H1 (cell line): ENCODE measurements at regions not wholly inside any gene's neighbourhood (a gene's known extent, or its start where the extent isn't known, plus 50 kb on each side); places are given as distances from the start of the nearest gene placed in this dataset.

ENCODE experiments used
- CTCF ChIA-PET: fragments of 300-600 bp; sonication (Branson Sonifier 250); formaldehyde crosslinking; loops from one replicate; lab custom pipeline; 2021; ENCODE audit not compliant: partially characterized antibody; lab: Charles Lee
- POLR2A ChIA-PET: fragments of 300-600 bp; sonication (Branson Sonifier 250); formaldehyde crosslinking; loops from one replicate; lab custom pipeline; 2021; ENCODE audit warnings: inconsistent platforms; ENCODE audit not compliant: partially characterized antibody; lab: Charles Lee
- DNase-seq, 2 experiments: peaks; one replicate each; pipeline versions ENCODE4 v3.0.0 to v3.0.0-alpha.2; 2010 to 2022; ENCODE audit warnings: low spot score in 2 of 2, low read depth in 1 of 2, mixed read lengths in 1 of 2
- FAIRE-seq: peaks from 2 replicates; lab custom pipeline; 2011; peaks lifted over from hg19 to GRCh38; lab: Jason Lieb, UNC
- H2AFZ ChIP-seq: 2 replicates; pipeline ENCODE4 v1.8.1; 2012; ENCODE audit warnings: low read length, inconsistent platforms
- H2AK5ac ChIP-seq: 2 replicates; pipeline ENCODE4 v1.6.1; 2013; ENCODE audit warnings: low read depth, low read length
- H2BK120ac ChIP-seq: replicated peaks from 2 replicates; pipeline ENCODE3; 2013; ENCODE audit warnings: low read depth, low read length, inconsistent platforms
- H2BK12ac ChIP-seq: 2 replicates; pipeline ENCODE4 v1.6.1; 2013; ENCODE audit warnings: low read depth, low read length
- H2BK15ac ChIP-seq: 2 replicates; pipeline ENCODE4 v1.6.1; 2013; ENCODE audit warnings: low read length
- H2BK20ac ChIP-seq: 2 replicates; pipeline ENCODE4 v1.6.1; 2013; ENCODE audit warnings: low read length
- H2BK5ac ChIP-seq: 2 replicates; pipeline ENCODE4 v1.6.1; 2013; ENCODE audit warnings: low read depth, low read length
- H3K14ac ChIP-seq: 2 replicates; pipeline ENCODE4 v1.6.1; 2013; ENCODE audit warnings: inconsistent platforms; ENCODE audit not compliant: insufficient read length
- H3K18ac ChIP-seq: 2 replicates; pipeline ENCODE4 v1.6.1; 2013; ENCODE audit warnings: low read length; ENCODE audit errors: extremely low read depth
- H3K23ac ChIP-seq: 2 replicates; pipeline ENCODE4 v1.6.1; 2013; ENCODE audit warnings: inconsistent platforms; ENCODE audit not compliant: insufficient read length
- H3K23me2 ChIP-seq: 2 replicates; pipeline ENCODE4 v1.6.1; 2013; ENCODE audit warnings: low read depth, low read length
- H3K27ac ChIP-seq: 2 replicates; pipeline ENCODE4 v1.6.1; 2011; ENCODE audit warnings: low read depth, low read length, inconsistent platforms
- H3K27me3 ChIP-seq, 4 experiments: replicated peaks in 1 of 4; 1 replicate in 1 of 4; 2 replicates in 3 of 4; pipeline versions ENCODE4 v1.6.1 to v1.8.1; 2011 to 2013; ENCODE audit warnings: low read length in 3 of 4, mild to moderate bottlenecking in 3 of 4, inconsistent platforms in 2 of 4, mixed read lengths in 2 of 4, moderate library complexity in 1 of 4; ENCODE audit not compliant: control insufficient read depth in 3 of 4, insufficient read depth in 3 of 4; ENCODE audit errors: extremely low read depth in 1 of 4
- H3K36me3 ChIP-seq, 4 experiments: 2 replicates each; pipeline versions ENCODE4 v1.6.1 to v1.8.1; 2011 to 2013; ENCODE audit warnings: mild to moderate bottlenecking in 4 of 4, low read length in 3 of 4, moderate library complexity in 2 of 4, control low read depth in 1 of 4, inconsistent platforms in 1 of 4; ENCODE audit not compliant: insufficient read depth in 4 of 4, control insufficient read depth in 2 of 4
- H3K4ac ChIP-seq: replicated peaks from 2 replicates; pipeline ENCODE3; 2013; ENCODE audit warnings: low read length, low read depth, mixed read lengths, inconsistent platforms; ENCODE audit not compliant: insufficient read length
- H3K4me1 ChIP-seq, 4 experiments: replicated peaks in 1 of 4; 1 replicate in 1 of 4; 2 replicates in 3 of 4; pipeline versions ENCODE4 v1.6.1 to v1.8.1; 2011 to 2013; ENCODE audit warnings: low read length in 3 of 4, inconsistent platforms in 2 of 4, mixed read lengths in 1 of 4; ENCODE audit not compliant: insufficient read depth in 4 of 4, control insufficient read depth in 3 of 4
- H3K4me2 ChIP-seq, 2 experiments: 2 replicates each; pipeline versions ENCODE4 v1.6.1 to v1.8.1; 2011 to 2013; ENCODE audit warnings: low read depth in 2 of 2, low read length in 2 of 2, control low read depth in 1 of 2, inconsistent platforms in 1 of 2, mild to moderate bottlenecking in 1 of 2; ENCODE audit not compliant: insufficient read depth in 1 of 2
- H3K4me3 ChIP-seq, 4 experiments: fragments of 200-600, 300-600 bp in 1 of 4; sonication (generic), shearing (Covaris generic), sonication (Bioruptor Twin) in 1 of 4; 2 replicates each; pipeline versions ENCODE4 v1.5.1 to v1.8.1; 2011 to 2016; ENCODE audit warnings: low read length in 4 of 4, low read depth in 3 of 4, control low read depth in 2 of 4, inconsistent platforms in 2 of 4, mild to moderate bottlenecking in 2 of 4, mixed read lengths in 1 of 4, moderate library complexity in 1 of 4; ENCODE audit not compliant: insufficient read depth in 2 of 4; ENCODE audit errors: extremely low read depth in 1 of 4
- H3K56ac ChIP-seq: replicated peaks from 2 replicates; pipeline ENCODE3; 2013; ENCODE audit warnings: low read depth, mild to moderate bottlenecking, mixed read lengths, low read length, inconsistent platforms; ENCODE audit not compliant: insufficient read length
- H3K79me1 ChIP-seq: 2 replicates; pipeline ENCODE4 v1.6.1; 2013; ENCODE audit warnings: low read depth, low read length, control low read depth
- H3K79me2 ChIP-seq, 2 experiments: 2 replicates each; pipeline versions ENCODE4 v1.6.1 to v1.8.1; 2012 to 2013; ENCODE audit warnings: low read length in 2 of 2, mild to moderate bottlenecking in 2 of 2, inconsistent platforms in 1 of 2; ENCODE audit not compliant: insufficient read depth in 2 of 2, control insufficient read depth in 1 of 2
- H3K9ac ChIP-seq, 4 experiments: replicated peaks in 1 of 4; 1 replicate in 1 of 4; 2 replicates in 3 of 4; pipeline versions ENCODE4 v1.6.1 to v1.8.1; 2011 to 2013; ENCODE audit warnings: low read depth in 3 of 4, low read length in 3 of 4, control low read depth in 2 of 4, mild to moderate bottlenecking in 2 of 4, moderate library complexity in 2 of 4, inconsistent platforms in 1 of 4; ENCODE audit errors: extremely low read depth in 1 of 4
- H3K9me3 ChIP-seq, 2 experiments: 2 replicates each; pipeline versions ENCODE4 v1.6.1 to v1.8.1; 2012 to 2013; ENCODE audit warnings: mild to moderate bottlenecking in 2 of 2, moderate library complexity in 2 of 2, control low read depth in 1 of 2, inconsistent platforms in 1 of 2, low read depth in 1 of 2, low read length in 1 of 2, mixed read lengths in 1 of 2; ENCODE audit not compliant: insufficient read depth in 2 of 2
- H4K20me1 ChIP-seq, 2 experiments: replicated peaks in 1 of 2; 2 replicates each; pipeline versions ENCODE3 to v1.8.1; 2011 to 2013; ENCODE audit warnings: inconsistent platforms in 2 of 2, low read length in 2 of 2, mild to moderate bottlenecking in 1 of 2; ENCODE audit not compliant: insufficient read depth in 2 of 2, control insufficient read depth in 1 of 2
- H4K5ac ChIP-seq: 2 replicates; pipeline ENCODE4 v1.6.1; 2013; ENCODE audit warnings: low read length, low read depth, mixed read lengths, inconsistent platforms; ENCODE audit not compliant: insufficient read length
- H4K8ac ChIP-seq: 2 replicates; pipeline ENCODE4 v1.8.0; 2013; ENCODE audit warnings: mild to moderate bottlenecking, moderate library complexity, low read length, inconsistent platforms; ENCODE audit not compliant: insufficient read depth; ENCODE audit errors: extremely low read depth
- H4K91ac ChIP-seq: replicated peaks from 2 replicates; pipeline ENCODE3; 2013; ENCODE audit warnings: low read length, mixed read lengths, inconsistent platforms; ENCODE audit not compliant: insufficient read length
- ATF3 ChIP-seq: IDR thresholded peaks from 2 replicates; pipeline ENCODE4 v1.6.1; 2011; ENCODE audit warnings: low read depth, mild to moderate bottlenecking, low read length; ENCODE audit not compliant: insufficient read depth
- BRCA1 ChIP-seq: IDR thresholded peaks from 2 replicates; pipeline ENCODE4 v1.6.1; 2012; ENCODE audit warnings: low read depth, low read length, improper control_type of control experiment
- CBX5 ChIP-seq: fragments of 300-800, 300-1000 bp; sonication (generic); IDR thresholded peaks from 2 replicates; pipeline ENCODE4 v1.7.1; 2016; ENCODE audit warnings: antibody characterized with exemption, low read length, low read depth
- CTBP2 ChIP-seq: IDR thresholded peaks from 2 replicates; pipeline ENCODE4 v1.7.0; 2011; ENCODE audit warnings: borderline replicate concordance, mild to moderate bottlenecking, moderate library complexity, mixed read lengths, low read length; ENCODE audit not compliant: insufficient read depth, insufficient read length
- EP300 ChIP-seq, 2 experiments: IDR thresholded peaks; 1 replicate in 1 of 2; 2 replicates in 1 of 2; pipeline ENCODE4 v1.6.1; 2011 to 2012; ENCODE audit warnings: low read depth in 2 of 2, low read length in 2 of 2, mild to moderate bottlenecking in 2 of 2, borderline replicate concordance in 1 of 2, inconsistent platforms in 1 of 2, moderate library complexity in 1 of 2
- GABPA ChIP-seq: IDR thresholded peaks from 2 replicates; pipeline ENCODE4 v1.6.1; 2011; ENCODE audit warnings: mild to moderate bottlenecking, low read length, moderate library complexity, borderline replicate concordance; ENCODE audit not compliant: insufficient read depth
- HDAC2 ChIP-seq, 2 experiments: fragments of 300-600 bp in 1 of 2; sonication (generic) in 1 of 2; IDR thresholded peaks; 2 replicates each; pipeline ENCODE4 v1.6.1; 2011 to 2012; ENCODE audit warnings: low read depth in 2 of 2, low read length in 2 of 2, mild to moderate bottlenecking in 2 of 2, moderate library complexity in 2 of 2, borderline replicate concordance in 1 of 2, inconsistent platforms in 1 of 2
- NANOG ChIP-seq: IDR thresholded peaks from 2 replicates; pipeline ENCODE4 v1.6.1; 2011; ENCODE audit warnings: low read length, low read depth, mild to moderate bottlenecking, inconsistent platforms; ENCODE audit not compliant: insufficient read depth, poor library complexity, severe bottlenecking
- NRF1 ChIP-seq: IDR thresholded peaks from 2 replicates; pipeline ENCODE4 v1.6.1; 2011; ENCODE audit warnings: mild to moderate bottlenecking, low read depth, low read length, improper control_type of control experiment
- RBBP5 ChIP-seq: IDR thresholded peaks from 2 replicates; pipeline ENCODE4 v1.7.1; 2012; ENCODE audit warnings: low read depth, mild to moderate bottlenecking, inconsistent platforms, low read length, moderate library complexity, borderline replicate concordance
- SAP30 ChIP-seq: fragments of 300-600 bp; sonication (generic); IDR thresholded peaks from 2 replicates; pipeline ENCODE4 v1.7.1; 2012; ENCODE audit warnings: low read length, moderate library complexity, mild to moderate bottlenecking, inconsistent platforms; ENCODE audit not compliant: insufficient read depth, insufficient replicate concordance
- SIRT6 ChIP-seq: IDR thresholded peaks from one replicate; pipeline ENCODE4 v1.7.1; 2012; ENCODE audit warnings: low read length, inconsistent platforms
- SP4 ChIP-seq: IDR thresholded peaks from 2 replicates; pipeline ENCODE4 v1.6.1; 2012; ENCODE audit warnings: low read length, inconsistent platforms
- YY1 ChIP-seq: IDR thresholded peaks from 2 replicates; pipeline ENCODE4 v1.6.1; 2011; ENCODE audit warnings: low read depth, mild to moderate bottlenecking, low read length
- WGBS, 2 experiments: shearing (Covaris generic) in 1 of 2; methylation state at CpG; one replicate each; pipeline versions ENCODE4 v1.1.6 to v1.1.7; 2013 to 2015; ENCODE audit warnings: low lambda C conversion rate in 2 of 2, mixed read lengths in 2 of 2, inconsistent platforms in 1 of 2, low coverage in 1 of 2, missing lambda C conversion rate in 1 of 2; ENCODE audit not compliant: insufficient replicate concordance in 2 of 2, insufficient coverage in 1 of 2, insufficient read length in 1 of 2; ENCODE audit errors: extremely low coverage in 1 of 2, missing lambda C conversion rate in 1 of 2; 5-methylcytosine and 5-hydroxymethylcytosine counted together

- Histone ChIP-seq H3K14ac (no peak overlapping the region), H2BK5ac (no peak overlapping the region), H2BK120ac (no peak overlapping the region), H4K8ac (no peak overlapping the region), H3K27ac (no peak overlapping the region), H4K20me1 (no peaks in the 10 kb centered on the region), H4K5ac (no peak overlapping the region), H2BK12ac (no peak overlapping the region), H3K9me3 (no peaks in the 10 kb centered on the region), H3K56ac (no peak overlapping the region), H3K4me2 (no peak overlapping the region), H3K79me1 (no peaks in the 10 kb centered on the region), H3K36me3 (no peaks in the 10 kb centered on the region), H4K91ac (no peak overlapping the region), H2BK20ac (no peak overlapping the region), H3K4me3 (no peak overlapping the region), H3K4me1 (no peaks in the 10 kb centered on the region), H2AK5ac (no peak overlapping the region), H3K23me2 (no peaks in the 10 kb centered on the region), H3K27me3 (no peaks in the 10 kb centered on the region), H3K9ac (no peak overlapping the region), H3K18ac (no peak overlapping the region), H3K79me2 (no peaks in the 10 kb centered on the region), H2BK15ac (no peak overlapping the region), H3K23ac (no peak overlapping the region), H2AFZ (no peak overlapping the region; the same call in 1 of the 2 replicates), H3K4ac (no peak overlapping the region)
- CTCF ChIA-PET, result no interaction called here
- FAIRE-seq (no peak), DNase-seq (no peak)
- POLR2A ChIA-PET, result no interaction called here
- 91% methylated on average over 3 of the region's 3 CpGs; no CpG with 5 or more reads in 1 of the 2 experiments for WGBS, 2 experiments
- TF ChIP-seq BRCA1, result no peak
- TF ChIP-seq SIRT6, result no peak
- TF ChIP-seq GABPA, result no peak
- TF ChIP-seq ATF3, result no peak
- no peak for TF ChIP-seq HDAC2 (IDR thresholded peaks at IDR 0.05; ENCODE audit: borderline replicate concordance in 1 of 2, low read depth in 2 of 2, low read length in 2 of 2)
- no peak for TF ChIP-seq NANOG
- TF ChIP-seq YY1, result no peak
- no peak for TF ChIP-seq EP300 (IDR thresholded peaks at IDR 0.05; ENCODE audit: borderline replicate concordance in 1 of 2, low read depth in 2 of 2, low read length in 2 of 2)
- TF ChIP-seq SAP30, result no peak
- no peak for TF ChIP-seq RBBP5
- no peak for TF ChIP-seq CTBP2
- TF ChIP-seq CBX5, result no peak
- TF ChIP-seq SP4, result no peak
- no peak for TF ChIP-seq NRF1
Observed at GRCh38 chr5:105475401-105475800, 1912.8 kb upstream of the NUDT12 start.
